Left ventricle myocardium inferior (tissue), 1 donor: ENCODE measurements at regions not wholly inside any gene's neighbourhood (a gene's known extent, or its start where the extent isn't known, plus 50 kb on each side); places are given as distances from the start of the nearest gene placed in this dataset.
"Not testable (repeated sequence)": the region's sequence is repeated elsewhere in the genome, so short reads cannot be mapped to it uniquely, and the experiment has no call there.

Experiments used
- DNase-seq: peaks from one replicate; pipeline ENCODE4 v3.0.0-alpha.2; 2020
- H3K27ac ChIP-seq: fragments of 200-600 bp; replicated peaks from 2 replicates; pipeline ENCODE4 v1.8.0; 2021
- H3K27me3 ChIP-seq: fragments of 200-600 bp; 2 replicates; pipeline ENCODE4 v1.8.0; 2021; ENCODE audit warnings: low read depth
- H3K36me3 ChIP-seq: fragments of 200-600 bp; 2 replicates; pipeline ENCODE4 v1.8.0; 2021
- H3K4me1 ChIP-seq: fragments of 200-600 bp; 2 replicates; pipeline ENCODE4 v1.8.0; 2021
- H3K4me3 ChIP-seq: fragments of 200-600 bp; 2 replicates; pipeline ENCODE4 v1.8.0; 2021; ENCODE audit warnings: mild to moderate bottlenecking, moderate library complexity
- H3K9me3 ChIP-seq: fragments of 200-600 bp; replicated peaks from 2 replicates; pipeline ENCODE4 v1.8.0; 2021
- intact Hi-C: fragments of 100-400 bp; cut with micrococcal nuclease; formaldehyde crosslinking; loops from one replicate; pipeline ENCODE4 v1.11.0; 2022
- TF ChIP-seq, protein P1 (sequence below): fragments of 200-600 bp; IDR thresholded peaks from 2 replicates; pipeline ENCODE4 v1.8.0; 2021; ENCODE audit warnings: antibody characterized with exemption, mild to moderate bottlenecking, borderline replicate concordance
- donor health status: DM: no; HTN: yes; CAD: no; lungs with severe emphysema.

DNA sequence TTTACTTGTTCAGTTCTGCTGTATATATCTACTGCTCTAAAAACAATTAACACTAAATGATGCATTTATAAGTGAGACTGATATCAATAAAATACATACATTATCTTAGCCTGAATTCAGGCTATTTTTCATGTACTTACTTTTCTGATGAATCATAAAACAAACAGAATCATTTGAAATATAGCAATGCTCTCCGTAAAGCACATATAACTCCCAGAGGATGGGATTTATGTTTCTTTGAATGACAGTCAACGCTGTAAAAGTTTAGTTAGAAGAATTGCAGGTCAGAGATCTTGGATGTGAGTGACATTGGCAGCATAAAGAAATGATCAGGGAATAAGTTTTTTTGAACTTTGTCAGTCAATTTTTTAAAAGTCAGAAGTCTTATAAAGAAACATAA, 740.2 kb upstream of the NOVA1 start:
- H3K27me3 ChIP-seq = no peaks in the 10 kb centered on the region
- peaks cover 16% of the 10 kb centered on the region for H3K9me3 ChIP-seq
- no peak for DNase-seq
- intact Hi-C loops = no loop called here
- TF ChIP-seq, protein P1, sequence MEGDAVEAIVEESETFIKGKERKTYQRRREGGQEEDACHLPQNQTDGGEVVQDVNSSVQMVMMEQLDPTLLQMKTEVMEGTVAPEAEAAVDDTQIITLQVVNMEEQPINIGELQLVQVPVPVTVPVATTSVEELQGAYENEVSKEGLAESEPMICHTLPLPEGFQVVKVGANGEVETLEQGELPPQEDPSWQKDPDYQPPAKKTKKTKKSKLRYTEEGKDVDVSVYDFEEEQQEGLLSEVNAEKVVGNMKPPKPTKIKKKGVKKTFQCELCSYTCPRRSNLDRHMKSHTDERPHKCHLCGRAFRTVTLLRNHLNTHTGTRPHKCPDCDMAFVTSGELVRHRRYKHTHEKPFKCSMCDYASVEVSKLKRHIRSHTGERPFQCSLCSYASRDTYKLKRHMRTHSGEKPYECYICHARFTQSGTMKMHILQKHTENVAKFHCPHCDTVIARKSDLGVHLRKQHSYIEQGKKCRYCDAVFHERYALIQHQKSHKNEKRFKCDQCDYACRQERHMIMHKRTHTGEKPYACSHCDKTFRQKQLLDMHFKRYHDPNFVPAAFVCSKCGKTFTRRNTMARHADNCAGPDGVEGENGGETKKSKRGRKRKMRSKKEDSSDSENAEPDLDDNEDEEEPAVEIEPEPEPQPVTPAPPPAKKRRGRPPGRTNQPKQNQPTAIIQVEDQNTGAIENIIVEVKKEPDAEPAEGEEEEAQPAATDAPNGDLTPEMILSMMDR = no peak
- no peak overlapping the region for H3K4me3 ChIP-seq
- H3K36me3 ChIP-seq = no peaks in the 10 kb centered on the region
- H3K4me1 ChIP-seq = no peaks in the 10 kb centered on the region
- no peak overlapping the region for H3K27ac ChIP-seq

DNA sequence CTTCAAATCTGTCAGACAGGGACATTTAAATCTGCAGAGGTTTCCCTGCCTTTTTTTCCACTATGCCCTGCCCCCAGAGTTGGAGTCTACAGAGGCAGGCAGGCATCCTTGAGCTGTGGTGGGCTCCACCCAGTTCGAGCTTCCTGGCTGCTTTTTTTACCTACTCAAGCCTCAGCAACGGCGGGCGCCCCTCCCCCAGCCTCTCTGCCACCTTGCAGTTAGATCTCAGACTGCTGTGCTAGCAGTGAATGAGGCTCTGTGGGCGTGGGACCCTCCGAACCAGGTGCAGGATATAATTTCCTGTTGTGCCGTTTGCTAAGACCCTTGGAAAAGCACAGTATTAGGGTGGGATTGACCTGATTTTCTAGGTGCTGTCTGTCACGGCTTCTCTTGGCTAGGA, 765.2 kb upstream of the NOVA1 start:
- H3K4me1 ChIP-seq, intact Hi-C loops, H3K36me3 ChIP-seq, H3K27me3 ChIP-seq, DNase-seq, H3K4me3 ChIP-seq, H3K9me3 ChIP-seq, H3K27ac ChIP-seq: not testable (repeated sequence)

DNA sequence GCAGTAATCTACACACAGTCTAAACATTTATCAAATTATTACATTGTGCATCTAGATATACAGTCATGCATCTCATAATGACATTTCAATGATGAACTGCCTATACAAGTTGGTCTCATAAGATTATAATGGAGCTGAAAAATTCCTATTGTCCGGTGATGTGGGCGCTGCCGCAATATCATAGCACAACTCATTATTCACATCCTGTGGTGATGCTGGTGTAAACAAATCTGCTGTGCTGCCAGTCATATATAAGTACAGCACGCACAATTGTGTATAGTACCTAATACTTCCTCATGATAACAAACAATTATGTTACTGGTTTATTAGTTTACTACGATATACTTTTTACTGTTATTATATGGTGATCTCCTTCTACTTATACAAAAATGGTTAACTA, 768.8 kb upstream of the NOVA1 start:
- no peaks in the 10 kb centered on the region for H3K36me3 ChIP-seq
- peaks cover 6% of the 10 kb centered on the region for H3K9me3 ChIP-seq
- intact Hi-C loops = no loop called here
- H3K27me3 ChIP-seq = no peaks in the 10 kb centered on the region
- H3K4me3 ChIP-seq = no peak overlapping the region
- no peaks in the 10 kb centered on the region for H3K4me1 ChIP-seq
- no peak overlapping the region for H3K27ac ChIP-seq
- TF ChIP-seq, protein P1 = no peak
- DNase-seq = no peak

- Histone ChIP-seq H3K27me3 (no peaks in the 10 kb centered on the region), H3K4me3 (no peak overlapping the region), H3K9me3 (peaks cover 6% of the 10 kb centered on the region), H3K27ac (no peak overlapping the region), H3K36me3 (no peaks in the 10 kb centered on the region), H3K4me1 (no peaks in the 10 kb centered on the region)
- TF ChIP-seq, protein P1 = no peak
- no peak for DNase-seq
- intact Hi-C loops = no loop called here
Measured at GRCh38 chr14:27367345-27367744, 769.5 kb upstream of the NOVA1 start.

GRCh38 chr14:27370074-27370473, 772.2 kb upstream of the NOVA1 start:
- no peaks in the 10 kb centered on the region for H3K4me1 ChIP-seq
- H3K27me3 ChIP-seq = no peaks in the 10 kb centered on the region
- H3K9me3 ChIP-seq = peaks cover 6% of the 10 kb centered on the region
- H3K36me3 ChIP-seq = no peaks in the 10 kb centered on the region
- TF ChIP-seq, protein P1 = no peak
- no peak overlapping the region for H3K4me3 ChIP-seq
- DNase-seq = no peak
- intact Hi-C loops = no loop called here
- H3K27ac ChIP-seq = no peak overlapping the region

DNA sequence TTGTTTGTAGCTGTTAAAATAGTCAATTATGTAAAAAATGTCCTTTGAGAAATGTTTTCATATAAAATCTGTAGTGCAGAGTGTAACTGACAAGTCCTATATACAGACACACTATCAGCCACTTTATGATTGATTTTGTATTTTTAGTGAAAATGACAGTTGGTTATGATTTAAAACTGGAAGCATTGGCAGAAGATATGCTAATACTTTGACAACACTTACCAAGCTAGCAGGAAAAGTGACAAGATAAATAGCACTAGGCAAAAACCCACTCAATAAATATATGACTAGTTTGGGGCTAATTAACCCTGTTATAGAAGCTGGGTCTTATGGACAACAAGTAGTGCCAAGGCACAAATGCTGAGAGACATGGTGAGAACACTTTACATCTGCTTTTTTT, 772.9 kb upstream of the NOVA1 start:
- Histone ChIP-seq H3K36me3 (no peaks in the 10 kb centered on the region), H3K9me3 (peaks cover 13% of the 10 kb centered on the region), H3K27ac (no peak overlapping the region), H3K4me1 (no peaks in the 10 kb centered on the region), H3K4me3 (no peak overlapping the region), H3K27me3 (no peaks in the 10 kb centered on the region)
- no peak for DNase-seq
- intact Hi-C loops = no loop called here
- TF ChIP-seq, protein P1 = no peak
